Islet precursor cell (in vitro differentiated cells): ENCODE measurements at regions not wholly inside any gene's neighbourhood (a gene's known extent, or its start where the extent isn't known, plus 50 kb on each side); places are given as distances from the start of the nearest gene placed in this dataset.
A peak's percentile ranks its signal among the peaks of the same experiment; 100 is the strongest.
"Not testable (repeated sequence)": the region's sequence is repeated elsewhere in the genome, so short reads cannot be mapped to it uniquely, and the experiment has no call there.

Experiments used
- DNase-seq: peaks from one replicate; pipeline ENCODE4 v3.0.0-alpha.2; 2018

GRCh38 chr7:138221388-138221787 is 145.1 kb downstream of the AKR1D1 start:
- not testable (repeated sequence) for DNase-seq

DNA sequence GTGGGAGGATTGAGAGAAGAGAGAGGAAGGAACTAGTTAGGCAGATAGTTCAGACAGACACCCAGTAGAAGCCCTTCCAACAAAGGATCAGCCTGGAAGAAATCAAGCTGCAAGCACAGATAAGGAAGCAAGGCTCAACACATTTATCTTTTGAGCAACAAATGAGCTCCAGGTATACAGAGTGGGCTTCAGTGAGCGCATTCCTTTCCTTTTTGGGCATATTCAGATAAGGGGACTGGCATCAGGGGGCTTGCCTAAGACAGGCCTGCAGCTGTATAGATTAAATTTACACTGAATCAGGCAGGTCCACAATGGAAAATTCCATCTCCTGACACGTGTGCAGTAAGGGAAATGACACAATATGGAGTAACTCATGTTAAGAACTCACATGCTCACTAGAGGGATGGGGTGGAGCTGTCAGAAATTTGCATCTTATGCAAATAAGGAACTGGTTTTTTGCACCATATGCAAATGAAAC is 147.2 kb downstream of the AKR1D1 start:
- DNase-seq: no peak

DNA sequence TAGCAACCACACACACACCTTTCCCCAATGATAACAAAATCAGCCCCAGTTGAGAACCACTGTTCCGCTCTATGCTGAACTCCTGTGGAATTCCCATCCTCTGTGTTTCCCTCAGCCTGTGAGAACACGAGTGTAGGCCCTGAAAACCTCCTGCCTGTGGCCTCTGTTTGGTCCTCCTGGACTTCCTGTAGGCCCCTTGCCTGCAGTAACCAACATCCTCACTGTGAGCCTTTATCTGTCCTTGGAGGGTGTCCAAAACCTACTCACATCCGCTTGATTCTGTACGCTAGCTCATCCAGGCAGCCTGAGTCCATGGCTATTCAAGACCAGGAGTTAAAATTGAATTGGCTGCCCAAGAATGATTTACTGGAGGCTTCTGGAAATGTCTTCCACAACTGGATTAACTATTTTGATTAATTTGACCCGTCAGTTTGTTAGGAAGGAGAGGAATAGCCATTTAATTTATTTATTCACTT is 149.8 kb downstream of the AKR1D1 start:
- DNase-seq: no peak

GRCh38 chr7:138226745-138227279 is 150.6 kb downstream of the AKR1D1 start:
- no peak for DNase-seq

- no peak for DNase-seq
These were observed 151.9 kb downstream of the AKR1D1 start for GRCh38 chr7:138228119-138228518.

- DNase-seq: no peak
These were observed 152.5 kb downstream of the AKR1D1 start for GRCh38 chr7:138228769-138229168.

- no peak for DNase-seq
These were observed 156.9 kb downstream of the AKR1D1 start for GRCh38 chr7:138233189-138233588.

GRCh38 chr7:138235207-138235606 is 158.9 kb downstream of the AKR1D1 start:
- DNase-seq: no peak

GRCh38 chr7:138237995-138238394 is 161.7 kb downstream of the AKR1D1 start:
- no peak for DNase-seq

GRCh38 chr7:138238734-138239659 is 162.7 kb downstream of the AKR1D1 start:
- no peak for DNase-seq

- DNase-seq: peak; percentile 78
These were observed 167.2 kb downstream of the AKR1D1 start for GRCh38 chr7:138243430-138243829.

- DNase-seq: no peak
These were observed 167.6 kb downstream of the AKR1D1 start for GRCh38 chr7:138243836-138244235.

DNA sequence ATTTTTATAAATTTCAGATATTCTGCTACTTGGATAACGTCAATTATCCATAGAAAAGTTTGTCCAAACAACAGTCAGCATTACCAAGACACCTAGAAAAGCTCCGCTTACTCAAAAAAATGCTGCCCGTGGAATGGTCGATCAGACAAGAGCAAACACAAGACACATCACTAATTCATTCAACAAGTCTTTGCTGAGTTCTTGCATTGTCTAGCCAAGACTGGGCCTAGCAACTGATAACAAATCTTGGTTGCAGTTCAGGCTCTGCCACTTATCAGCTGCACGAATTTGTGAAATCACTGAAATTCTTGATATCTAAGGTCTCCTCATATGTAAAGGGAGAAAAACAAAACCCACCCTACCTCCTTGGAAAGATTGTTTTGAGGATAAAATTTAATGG is 168.3 kb downstream of the AKR1D1 start:
- no peak for DNase-seq

DNA sequence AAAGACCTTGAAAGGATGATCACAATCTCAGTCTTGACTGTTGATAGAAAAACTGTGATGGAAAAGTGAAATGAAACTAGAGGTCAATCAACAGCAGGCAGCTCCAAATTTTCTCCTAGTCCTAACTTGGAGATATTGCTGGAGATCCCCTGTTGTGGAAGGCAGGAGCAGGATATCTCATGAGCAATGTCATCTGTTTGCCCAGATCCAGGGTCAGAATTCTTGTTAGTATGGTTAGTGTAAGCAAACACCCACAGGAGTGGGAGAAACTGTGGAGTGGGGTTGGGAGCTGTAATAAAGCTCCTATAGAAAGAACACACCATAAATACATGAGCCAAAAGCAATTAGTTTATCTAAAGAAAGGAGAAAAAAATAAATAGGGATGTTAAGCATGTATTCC is 169.0 kb downstream of the AKR1D1 start:
- DNase-seq: no peak

- DNase-seq: no peak
These were observed 169.4 kb downstream of the AKR1D1 start for GRCh38 chr7:138245682-138246081.

DNA sequence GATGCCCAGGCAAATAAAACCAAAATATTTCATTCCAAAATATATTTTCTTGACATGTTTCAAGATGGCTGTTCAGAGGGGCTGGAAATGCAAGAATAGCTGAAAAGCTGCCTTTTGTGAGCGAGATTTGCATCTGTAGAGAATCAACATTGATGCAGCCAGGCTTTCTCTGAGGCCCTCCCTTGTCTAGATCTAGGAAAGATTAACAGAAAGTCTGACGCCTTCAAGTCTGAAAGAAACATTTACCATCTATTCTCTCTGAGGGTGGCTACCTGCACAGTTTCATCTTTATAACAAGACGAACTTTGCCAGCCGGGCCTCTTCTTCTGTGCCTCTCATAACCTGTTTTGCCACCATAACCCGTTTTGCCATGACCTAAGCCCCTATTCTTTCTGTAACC is 170.2 kb downstream of the AKR1D1 start:
- DNase-seq: no peak

GRCh38 chr7:138247081-138247480 is 170.8 kb downstream of the AKR1D1 start:
- DNase-seq: no peak

DNA sequence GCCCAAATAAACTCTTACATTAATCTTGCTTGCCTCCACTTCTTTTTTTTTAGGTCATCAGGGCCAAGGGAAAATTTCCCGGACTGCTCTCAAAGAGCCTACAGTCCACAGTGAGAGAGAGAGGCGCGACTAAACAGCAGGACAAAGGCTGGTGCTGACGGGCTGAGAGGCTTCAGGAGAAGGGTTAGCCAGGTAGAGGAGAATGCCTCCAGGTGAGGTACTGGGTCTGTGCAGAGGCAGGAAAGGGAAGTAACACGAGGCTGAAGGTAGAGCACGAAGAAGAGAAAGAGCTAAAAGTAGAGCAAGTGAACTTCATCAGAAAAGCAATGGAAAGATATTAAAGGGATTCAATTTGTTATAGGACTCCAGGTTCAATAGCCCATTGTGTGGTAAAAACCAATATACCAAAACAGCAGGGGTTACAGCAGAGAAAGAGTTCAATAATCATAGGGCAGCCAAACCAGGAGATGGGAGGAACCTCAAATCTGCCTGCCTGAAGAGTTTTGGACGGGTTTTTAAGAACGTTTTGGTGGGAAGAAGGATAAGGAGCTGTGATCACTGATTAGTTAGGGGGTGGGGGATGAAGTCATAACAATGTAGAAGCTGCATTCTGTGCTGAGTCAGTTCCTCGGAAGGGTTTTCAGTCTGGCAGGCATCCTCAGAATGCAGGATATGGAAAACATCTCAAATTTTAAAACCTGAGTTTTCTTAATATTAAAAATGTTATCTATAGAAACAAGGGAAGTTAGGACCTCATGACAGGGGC is 171.5 kb downstream of the AKR1D1 start:
- DNase-seq: no peak

DNA sequence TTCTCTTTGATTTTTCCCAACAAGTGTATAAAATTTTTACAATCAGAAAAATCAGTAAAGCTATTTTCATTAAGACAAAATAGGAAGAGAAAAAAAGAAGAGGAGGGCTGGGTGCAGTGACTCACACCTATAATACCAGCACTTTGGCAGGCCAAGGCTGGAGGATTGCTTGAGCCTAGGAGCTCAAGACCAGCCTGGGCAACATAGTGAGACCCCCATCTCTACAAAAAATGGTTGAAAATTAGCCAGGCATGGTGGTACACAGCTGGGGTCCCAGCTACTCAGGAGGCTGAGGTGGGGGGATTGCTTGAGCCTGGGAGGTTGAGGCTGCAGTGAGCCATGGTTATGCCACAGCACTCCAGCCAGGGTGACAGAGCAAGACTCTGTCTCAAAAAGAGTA is 172.3 kb downstream of the AKR1D1 start:
- DNase-seq: no peak

DNA sequence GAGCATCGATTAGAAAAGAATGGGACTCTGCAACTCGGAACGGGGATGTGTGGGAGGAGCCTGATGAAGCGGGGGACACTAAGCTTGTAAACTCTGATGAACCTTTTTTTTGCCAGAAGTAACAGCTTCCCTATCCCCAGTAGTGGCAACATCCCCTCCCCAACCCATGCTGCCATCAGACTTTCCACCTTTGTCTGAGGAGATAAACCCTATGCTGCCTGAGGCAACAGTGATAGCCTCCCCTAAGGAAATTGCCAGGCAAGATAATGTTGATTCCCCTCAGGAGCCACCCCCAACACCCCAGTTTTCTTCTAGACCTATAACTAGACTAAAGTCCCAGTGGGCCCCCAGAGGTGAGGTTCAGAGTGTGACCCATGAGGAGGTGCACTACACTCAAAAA is 173.7 kb downstream of the AKR1D1 start:
- no peak for DNase-seq

GRCh38 chr7:138252666-138253065 is 176.4 kb downstream of the AKR1D1 start:
- DNase-seq: not testable (repeated sequence)

DNA sequence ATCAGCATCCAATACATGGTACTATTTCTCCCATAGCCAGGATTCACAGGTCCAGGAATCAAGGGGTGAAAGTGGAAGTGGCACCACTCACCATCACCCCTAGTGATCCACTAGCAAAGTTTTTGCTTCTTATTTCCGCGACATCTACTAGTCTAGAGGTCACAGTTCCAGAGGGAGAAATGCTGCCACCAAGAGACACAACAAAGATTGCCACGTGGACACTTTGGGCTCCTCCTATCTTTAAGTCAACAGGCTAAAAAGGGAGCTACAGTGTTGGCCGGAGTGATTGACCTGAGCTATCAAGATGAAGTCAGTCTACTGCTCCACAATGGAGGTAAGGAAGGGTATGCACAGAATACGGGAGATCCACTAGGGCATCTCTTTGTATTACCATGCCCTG is 178.2 kb downstream of the AKR1D1 start:
- no peak for DNase-seq

DNA sequence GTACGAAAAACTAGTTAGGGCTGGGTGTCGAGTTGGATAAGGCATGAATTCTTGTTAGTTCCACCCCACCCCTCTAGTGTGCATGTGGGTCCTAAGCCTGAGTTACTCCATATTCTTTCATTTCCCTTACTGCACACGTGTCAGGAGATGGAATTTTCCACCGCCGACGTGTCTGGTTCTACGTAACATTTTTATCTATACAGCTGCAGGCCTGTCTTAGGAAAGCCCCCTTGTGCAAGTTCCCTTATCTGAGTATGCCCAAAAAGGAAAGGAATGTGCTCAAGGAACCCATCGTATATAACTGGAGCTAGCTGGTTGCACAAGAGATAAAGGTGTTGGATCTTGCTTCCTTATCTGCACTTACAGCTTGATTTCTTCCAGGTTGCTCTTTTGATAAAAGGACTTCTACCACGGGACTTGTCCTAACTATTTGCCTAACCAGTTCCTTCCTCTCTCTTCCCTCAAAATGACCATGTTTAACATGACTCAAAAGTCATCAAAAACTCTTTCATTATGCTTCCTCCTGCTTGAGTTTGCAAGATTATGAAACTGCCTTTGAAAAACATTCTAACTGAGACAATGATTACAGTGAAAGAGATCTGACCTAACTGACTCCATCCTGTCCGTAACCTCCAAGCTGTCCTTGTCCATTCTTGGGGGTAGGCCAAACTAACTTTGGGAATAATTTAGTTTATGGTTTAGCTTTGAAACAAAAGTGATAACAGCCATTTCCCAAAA is 181.4 kb downstream of the AKR1D1 start:
- DNase-seq: no peak
